HG03442 (cell line): ENCODE measurements at regions not wholly inside any gene's neighbourhood (a gene's known extent, or its start where the extent isn't known, plus 50 kb on each side); places are given as distances from the start of the nearest gene placed in this dataset.

Experiments
- ATAC-seq: cut with Tn5 transposase; IDR thresholded peaks from one replicate; pipeline ENCODE4 v1.9.1; 2021; ENCODE audit warnings: mild to moderate bottlenecking, moderate library complexity; ENCODE audit not compliant: unreplicated experiment

- ATAC-seq, result no peak
These were observed 201.3 kb downstream of the COG6 start for GRCh38 chr13:39856714-39857113.

DNA sequence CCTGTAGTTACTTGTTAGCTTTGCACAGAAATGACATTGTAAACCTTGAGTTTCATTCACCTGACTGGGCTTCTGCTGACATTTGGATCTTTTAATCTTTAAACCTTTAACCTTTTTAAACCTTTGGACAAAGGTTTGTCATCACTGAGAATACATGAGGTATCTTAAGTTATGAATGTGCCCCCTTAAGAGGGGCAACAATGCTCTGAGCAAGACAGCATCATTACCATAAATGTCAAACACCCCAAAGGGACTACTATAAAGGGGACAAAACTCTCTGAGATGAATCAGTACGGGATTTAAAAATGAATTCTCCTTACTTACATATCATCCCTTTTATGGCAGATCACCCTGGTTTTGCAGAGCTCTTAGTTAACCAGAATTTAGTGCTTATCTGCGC is 203.3 kb downstream of the COG6 start:
- ATAC-seq, result no peak

GRCh38 chr13:39859898-39860297 is 204.4 kb downstream of the COG6 start:
- no peak for ATAC-seq

DNA sequence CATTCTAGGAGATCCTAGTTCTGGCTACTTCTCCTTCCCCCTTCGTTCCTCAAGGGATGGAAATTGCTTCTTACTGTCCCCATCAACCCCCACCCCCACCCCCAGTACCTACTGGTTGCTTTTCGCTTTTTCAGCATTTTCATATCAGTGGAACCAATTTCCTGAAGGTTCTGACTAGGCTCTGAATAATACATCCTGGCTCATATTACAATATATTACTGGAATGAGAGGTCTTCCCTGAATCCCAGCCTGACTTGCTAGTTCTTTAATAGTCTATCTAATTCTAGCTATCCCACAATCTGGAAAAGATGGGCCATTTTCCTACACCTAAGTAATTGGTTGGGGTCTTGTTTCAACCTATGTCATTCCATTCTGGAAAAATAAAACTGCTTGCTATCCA is 207.4 kb downstream of the COG6 start:
- ATAC-seq, result no peak

DNA sequence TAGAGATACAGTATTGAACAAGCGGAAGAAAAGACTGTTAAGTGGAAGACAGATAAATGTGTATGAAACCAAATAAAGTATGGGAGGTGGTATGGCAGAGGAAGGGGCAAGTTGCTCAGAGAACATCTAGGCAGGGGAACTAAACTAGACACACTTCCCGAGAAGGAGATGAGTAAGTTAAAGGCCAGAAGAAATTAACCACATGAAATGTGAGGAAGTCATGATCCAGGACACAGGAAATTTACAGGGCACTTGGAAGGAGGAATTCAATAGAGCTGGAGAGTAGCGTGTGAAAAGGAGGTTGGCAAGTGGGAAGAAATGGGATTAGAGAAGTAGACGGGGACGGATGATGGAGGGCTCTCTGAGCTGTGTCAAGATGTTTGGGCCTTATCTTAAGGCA is 208.8 kb downstream of the COG6 start:
- no peak for ATAC-seq

- no peak for ATAC-seq
These were observed 211.3 kb downstream of the COG6 start for GRCh38 chr13:39866722-39867121.

DNA sequence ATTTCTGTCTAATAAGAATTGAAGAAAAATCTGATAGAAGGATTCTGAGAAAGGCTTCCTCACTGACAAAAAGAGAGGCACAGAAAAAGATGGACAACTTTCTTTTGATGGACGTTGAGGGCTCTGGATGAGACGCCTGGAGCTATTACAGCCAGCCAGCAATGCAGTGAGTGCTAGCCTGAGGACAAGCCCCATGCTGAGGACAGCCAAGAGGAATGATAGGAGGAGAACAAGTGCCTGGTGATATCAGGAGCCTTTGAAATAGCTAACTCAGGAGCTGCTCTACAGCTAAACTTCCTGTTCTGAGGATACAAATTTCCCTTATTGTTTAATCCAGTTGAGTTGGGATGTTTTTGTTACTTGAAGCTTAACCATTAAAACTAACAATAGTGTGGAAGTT is 212.3 kb downstream of the COG6 start:
- ATAC-seq, result no peak

GRCh38 chr13:39870197-39870747 is 214.8 kb downstream of the COG6 start:
- ATAC-seq, result no peak

DNA sequence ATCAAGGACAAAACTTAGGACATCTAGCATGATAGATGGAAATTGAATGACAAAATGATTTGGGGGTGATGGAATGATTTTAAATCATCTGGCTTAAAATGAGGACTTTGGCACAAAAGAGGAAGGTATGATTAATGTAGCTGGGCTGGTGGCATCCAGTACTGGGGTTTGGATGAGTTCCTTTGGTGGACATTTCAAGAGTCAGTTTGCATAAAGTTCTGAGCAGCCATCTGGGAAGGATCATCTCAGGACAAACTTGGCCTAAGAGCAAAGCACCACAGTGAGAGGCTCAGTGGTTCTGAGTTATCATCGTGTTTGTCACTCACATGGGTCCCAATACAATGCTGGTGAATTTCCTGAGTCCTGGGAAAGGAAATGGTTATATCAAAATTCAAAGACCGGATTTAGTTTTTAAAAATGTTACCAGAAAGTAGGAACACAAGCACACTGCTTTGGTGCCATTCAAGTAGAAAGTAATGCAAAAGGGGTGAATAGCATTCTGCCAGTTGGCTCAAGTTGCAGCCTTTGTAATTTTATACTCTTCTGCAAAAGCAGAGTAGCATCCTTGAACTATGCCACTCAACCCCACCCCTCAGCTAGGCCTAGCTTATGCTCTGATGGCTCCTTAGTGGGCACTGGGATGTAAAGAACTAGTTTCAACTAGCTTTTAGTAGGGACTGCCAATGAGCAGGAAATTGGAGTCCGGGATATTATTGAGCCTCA is 219.0 kb downstream of the COG6 start:
- ATAC-seq, result no peak

GRCh38 chr13:39875111-39875987 is 219.9 kb downstream of the COG6 start:
- no peak for ATAC-seq

- ATAC-seq, result no peak
These were observed 220.8 kb downstream of the COG6 start for GRCh38 chr13:39876258-39876657.

GRCh38 chr13:39877134-39877533 is 221.7 kb downstream of the COG6 start:
- no peak for ATAC-seq

GRCh38 chr13:39879286-39880035 is 224.0 kb downstream of the COG6 start:
- ATAC-seq, result no peak

GRCh38 chr13:39881383-39881782 is 225.9 kb downstream of the COG6 start:
- ATAC-seq, result no peak

GRCh38 chr13:39881887-39882286 is 226.4 kb downstream of the COG6 start:
- ATAC-seq, result no peak

DNA sequence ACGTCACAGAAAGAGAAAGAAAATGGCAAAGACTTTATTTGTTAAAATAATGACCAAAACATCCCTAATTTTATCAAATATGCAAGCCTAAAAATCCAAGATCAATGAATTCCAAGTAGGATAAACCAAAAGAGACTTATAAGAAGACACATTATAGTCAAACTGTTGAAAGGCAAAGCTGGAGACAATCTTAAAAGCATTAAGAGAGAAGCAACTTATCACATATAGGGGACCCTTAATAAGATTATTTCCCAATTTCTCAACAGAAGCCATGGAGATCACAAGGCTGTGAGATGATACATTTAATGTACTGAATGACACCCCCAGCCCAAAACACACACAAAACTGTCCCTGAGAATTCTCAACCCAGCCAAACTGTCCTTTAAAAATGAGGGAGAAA is 228.7 kb downstream of the COG6 start:
- no peak for ATAC-seq

GRCh38 chr13:39886336-39886735 is 230.9 kb downstream of the COG6 start:
- ATAC-seq, result no peak

- ATAC-seq, result no peak
These were observed 231.9 kb downstream of the COG6 start for GRCh38 chr13:39887387-39887786.

DNA sequence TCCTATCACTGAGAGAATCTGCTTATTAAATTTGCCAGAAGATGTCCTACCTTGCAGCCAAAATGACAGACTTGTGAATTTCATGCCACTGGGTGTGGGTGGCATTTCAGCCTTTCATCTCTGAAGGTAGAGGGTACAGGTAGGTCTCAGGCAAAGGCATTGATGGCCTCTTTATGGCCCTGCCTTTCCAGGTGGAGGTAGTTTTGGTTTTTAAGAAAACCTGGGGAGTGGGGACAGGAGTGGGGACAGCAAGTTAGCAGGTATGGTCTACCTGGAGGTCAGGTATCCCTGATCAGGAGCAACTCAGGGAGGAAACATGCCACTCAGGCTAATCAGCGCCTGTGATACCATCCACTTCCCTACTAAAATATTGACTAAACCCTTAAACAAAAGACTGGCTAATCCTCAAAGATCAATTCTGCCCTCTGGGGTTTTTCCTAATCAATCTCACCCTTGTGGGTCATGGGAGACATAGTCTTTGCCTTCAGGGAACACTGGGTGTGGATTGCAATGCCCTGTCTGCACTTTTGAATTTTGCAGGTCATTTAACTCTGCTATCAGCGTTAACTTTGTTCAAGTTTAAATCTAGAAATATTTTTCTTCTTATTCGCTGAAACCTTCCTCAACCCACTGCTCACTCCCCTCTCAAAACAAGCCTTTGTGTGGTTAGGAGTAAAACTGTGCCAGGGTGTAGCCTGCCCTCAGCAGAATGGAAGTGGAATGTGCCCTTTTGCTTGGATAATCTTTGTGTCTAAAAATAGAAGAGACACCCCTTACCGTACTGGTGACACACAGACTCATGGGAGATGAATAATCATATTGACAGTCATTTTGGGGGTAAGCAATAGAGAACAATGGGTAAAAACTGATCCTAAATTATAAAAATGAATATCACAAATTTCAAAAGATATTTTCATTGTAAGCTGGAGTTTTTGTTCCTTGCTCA is 233.7 kb downstream of the COG6 start:
- ATAC-seq, result no peak

- ATAC-seq, result no peak
These were observed 235.1 kb downstream of the COG6 start for GRCh38 chr13:39890537-39890936.
